Fibroblast of skin of left quadriceps (primary cell): ENCODE measurements at regions not wholly inside any gene's neighbourhood (a gene's known extent, or its start where the extent isn't known, plus 50 kb on each side); places are given as distances from the start of the nearest gene placed in this dataset.
"Not testable (repeated sequence)": the region's sequence is repeated elsewhere in the genome, so short reads cannot be mapped to it uniquely, and the experiment has no call there.

Experiments
- DNase-seq, 2 experiments: peaks; one replicate each; pipeline ENCODE4 v3.0.0-alpha.2; 2013; ENCODE audit warnings: low read depth in 2 of 2

- DNase-seq, result no peak
These were observed 245.6 kb downstream of the BLID start for GRCh38 chr11:121870206-121871045.

- no peak for DNase-seq
These were observed 246.5 kb downstream of the BLID start for GRCh38 chr11:121869478-121869877.

- DNase-seq, result no peak
These were observed 249.3 kb downstream of the BLID start for GRCh38 chr11:121866754-121867153.

- no peak for DNase-seq
These were observed 251.4 kb downstream of the BLID start for GRCh38 chr11:121864660-121865059.

- DNase-seq, result no peak
These were observed 252.9 kb downstream of the BLID start for GRCh38 chr11:121863126-121863525.

GRCh38 chr11:121855138-121855537 is 260.9 kb downstream of the BLID start:
- DNase-seq, result not testable (repeated sequence)

GRCh38 chr11:121844016-121844415 is 272.0 kb downstream of the BLID start:
- DNase-seq, result no peak

- DNase-seq, result no peak
These were observed 273.8 kb downstream of the BLID start for GRCh38 chr11:121842192-121842585.

- peak; percentile 99 for DNase-seq
These were observed 274.4 kb downstream of the BLID start for GRCh38 chr11:121841487-121842191.

- peak; percentile 53 to 61 for DNase-seq
These were observed 276.2 kb downstream of the BLID start for GRCh38 chr11:121839781-121840180.

- DNase-seq, result no peak
These were observed 277.4 kb downstream of the BLID start for GRCh38 chr11:121838571-121838970.

GRCh38 chr11:121833970-121834369 is 282.0 kb downstream of the BLID start:
- no peak for DNase-seq

- peak; percentile 99 for DNase-seq
These were observed 286.8 kb downstream of the BLID start for GRCh38 chr11:121829159-121829643.

- DNase-seq, result no peak
These were observed 301.1 kb downstream of the BLID start for GRCh38 chr11:121814962-121815361.

GRCh38 chr11:121814296-121814695 is 301.7 kb downstream of the BLID start:
- no peak for DNase-seq

GRCh38 chr11:121810291-121810690 is 305.7 kb downstream of the BLID start:
- peak; percentile 45 to 53 for DNase-seq

- DNase-seq, result no peak
These were observed 307.9 kb downstream of the BLID start for GRCh38 chr11:121808096-121808495.

- no peak for DNase-seq
These were observed 309.0 kb downstream of the BLID start for GRCh38 chr11:121807051-121807450.

GRCh38 chr11:121802542-121802941 is 313.5 kb downstream of the BLID start:
- DNase-seq, result no peak

GRCh38 chr11:121801781-121802180 is 314.2 kb downstream of the BLID start:
- no peak for DNase-seq

GRCh38 chr11:121801394-121801748 is 314.6 kb downstream of the BLID start:
- no peak for DNase-seq

GRCh38 chr11:121800731-121801393 is 315.2 kb downstream of the BLID start:
- peak in 1 of 2 experiments; percentile 39 for DNase-seq
